GM19240 (cell line): ENCODE measurements at regions not wholly inside any gene's neighbourhood (a gene's known extent, or its start where the extent isn't known, plus 50 kb on each side); places are given as distances from the start of the nearest gene placed in this dataset.
"Not testable (repeated sequence)": the region's sequence is repeated elsewhere in the genome, so short reads cannot be mapped to it uniquely, and the experiment has no call there.

Experiments used
- DNase-seq: peaks from one replicate; pipeline ENCODE4 v3.0.0; 2011; ENCODE audit warnings: low spot score; ENCODE audit not compliant: insufficient read length

GRCh38 chr21:28196981-28197380, 795.7 kb downstream of the LTN1 start:
- DNase-seq, result no peak

GRCh38 chr21:28193189-28193588, 799.5 kb downstream of the LTN1 start:
- no peak for DNase-seq

GRCh38 chr21:28186604-28187003, 806.1 kb downstream of the LTN1 start:
- no peak for DNase-seq

GRCh38 chr21:28181730-28182129, 810.9 kb downstream of the LTN1 start:
- no peak for DNase-seq

- no peak for DNase-seq
These were observed 813.5 kb downstream of the LTN1 start for GRCh38 chr21:28179136-28179535.

- no peak for DNase-seq
These were observed 815.6 kb downstream of the LTN1 start for GRCh38 chr21:28177124-28177523.

- no peak for DNase-seq
These were observed 818.0 kb downstream of the LTN1 start for GRCh38 chr21:28174701-28175100.

GRCh38 chr21:28174006-28174405, 818.7 kb downstream of the LTN1 start:
- DNase-seq, result no peak

- no peak for DNase-seq
These were observed 820.3 kb downstream of the LTN1 start for GRCh38 chr21:28172376-28172775.

GRCh38 chr21:28167366-28167765, 825.3 kb downstream of the LTN1 start:
- DNase-seq, result no peak

- DNase-seq, result not testable (repeated sequence)
These were observed 828.2 kb downstream of the LTN1 start for GRCh38 chr21:28164519-28164918.

- not testable (repeated sequence) for DNase-seq
These were observed 830.6 kb downstream of the LTN1 start for GRCh38 chr21:28162052-28162451.

GRCh38 chr21:28160378-28160777, 832.3 kb downstream of the LTN1 start:
- no peak for DNase-seq

GRCh38 chr21:28159396-28159795, 833.3 kb downstream of the LTN1 start:
- DNase-seq, result no peak

GRCh38 chr21:28156590-28156989, 836.1 kb downstream of the LTN1 start:
- DNase-seq, result no peak

GRCh38 chr21:28154121-28154520, 838.6 kb downstream of the LTN1 start:
- DNase-seq, result no peak

GRCh38 chr21:28152732-28153131, 839.9 kb downstream of the LTN1 start:
- no peak for DNase-seq

- DNase-seq, result no peak
These were observed 840.9 kb downstream of the LTN1 start for GRCh38 chr21:28151758-28152157.

- DNase-seq, result no peak
These were observed 841.9 kb downstream of the LTN1 start for GRCh38 chr21:28150778-28151177.

- no peak for DNase-seq
These were observed 844.1 kb downstream of the LTN1 start for GRCh38 chr21:28148400-28149064.

GRCh38 chr21:28144653-28145052, 848.0 kb downstream of the LTN1 start:
- DNase-seq, result no peak

GRCh38 chr21:28144089-28144488, 848.6 kb downstream of the LTN1 start:
- no peak for DNase-seq

- no peak for DNase-seq
These were observed 850.0 kb downstream of the LTN1 start for GRCh38 chr21:28142697-28143096.

- DNase-seq, result no peak
These were observed 854.4 kb downstream of the LTN1 start for GRCh38 chr21:28138272-28138671.
